GM04504 (cell line): ENCODE measurements at regions not wholly inside any gene's neighbourhood (a gene's known extent, or its start where the extent isn't known, plus 50 kb on each side); places are given as distances from the start of the nearest gene placed in this dataset.

ENCODE experiments used
- DNase-seq: peaks from one replicate; pipeline ENCODE4 v3.0.0-alpha.2; 2012; ENCODE audit warnings: low read depth

DNA sequence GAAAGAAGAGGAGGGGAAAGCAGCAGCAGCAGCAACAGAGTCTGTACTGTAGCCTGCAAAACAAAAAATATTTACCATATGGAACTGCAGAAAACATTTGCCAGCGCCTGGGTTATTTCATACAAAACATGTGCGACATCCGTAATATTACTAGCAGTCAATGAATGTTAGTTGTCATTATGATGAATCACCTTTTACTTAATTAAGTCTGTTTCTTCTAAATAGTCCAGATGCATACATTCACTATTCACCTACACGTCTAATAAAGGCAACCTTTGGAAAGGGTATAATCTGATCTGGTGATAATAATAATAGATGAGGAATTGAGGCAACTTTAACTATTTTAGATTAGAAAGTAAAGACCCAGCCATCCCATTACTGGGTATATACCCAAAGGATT is 426.3 kb upstream of the ST6GAL2 start:
- DNase-seq: no peak

DNA sequence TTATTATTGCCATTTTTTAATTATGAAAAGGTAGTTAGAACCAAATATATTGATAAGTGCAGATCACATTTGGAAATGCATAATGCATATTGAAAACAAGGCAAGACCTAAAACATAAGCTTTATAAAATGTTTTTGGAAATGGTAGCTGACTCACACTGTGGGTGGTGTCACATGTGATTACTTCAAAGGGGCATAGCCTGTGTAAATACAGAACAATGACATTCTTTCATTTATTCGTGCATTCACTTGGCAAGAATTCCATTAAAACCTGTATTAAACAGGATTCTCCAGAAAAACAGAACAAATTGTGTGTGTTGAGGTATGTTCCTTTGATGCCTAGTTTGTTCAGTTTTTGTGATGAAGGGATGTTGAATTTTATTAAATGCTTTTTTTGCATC is 427.3 kb upstream of the ST6GAL2 start:
- no peak for DNase-seq

DNA sequence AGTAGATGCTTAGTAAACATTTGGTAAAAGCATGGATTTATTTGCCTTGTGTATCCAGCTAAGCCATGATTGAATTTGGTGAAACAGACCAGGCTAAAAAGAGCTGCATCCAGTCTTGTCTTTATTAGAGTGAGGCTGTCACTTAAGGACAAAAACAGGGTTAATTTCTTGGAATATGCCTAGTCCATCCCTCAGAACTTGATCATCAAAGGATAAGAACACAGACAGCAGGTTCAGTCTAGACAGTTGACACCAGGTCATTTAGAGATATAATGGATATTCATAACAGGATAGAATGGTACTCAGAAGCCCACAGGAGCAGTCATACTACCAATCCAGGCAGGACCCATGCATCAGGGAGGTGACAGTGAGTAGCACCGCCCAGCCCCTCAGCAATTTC is 434.9 kb upstream of the ST6GAL2 start:
- DNase-seq: no peak

- no peak for DNase-seq
Measured at GRCh38 chr2:107322416-107322815, 436.4 kb upstream of the ST6GAL2 start.

GRCh38 chr2:107323946-107324565 is 438.1 kb upstream of the ST6GAL2 start:
- no peak for DNase-seq

DNA sequence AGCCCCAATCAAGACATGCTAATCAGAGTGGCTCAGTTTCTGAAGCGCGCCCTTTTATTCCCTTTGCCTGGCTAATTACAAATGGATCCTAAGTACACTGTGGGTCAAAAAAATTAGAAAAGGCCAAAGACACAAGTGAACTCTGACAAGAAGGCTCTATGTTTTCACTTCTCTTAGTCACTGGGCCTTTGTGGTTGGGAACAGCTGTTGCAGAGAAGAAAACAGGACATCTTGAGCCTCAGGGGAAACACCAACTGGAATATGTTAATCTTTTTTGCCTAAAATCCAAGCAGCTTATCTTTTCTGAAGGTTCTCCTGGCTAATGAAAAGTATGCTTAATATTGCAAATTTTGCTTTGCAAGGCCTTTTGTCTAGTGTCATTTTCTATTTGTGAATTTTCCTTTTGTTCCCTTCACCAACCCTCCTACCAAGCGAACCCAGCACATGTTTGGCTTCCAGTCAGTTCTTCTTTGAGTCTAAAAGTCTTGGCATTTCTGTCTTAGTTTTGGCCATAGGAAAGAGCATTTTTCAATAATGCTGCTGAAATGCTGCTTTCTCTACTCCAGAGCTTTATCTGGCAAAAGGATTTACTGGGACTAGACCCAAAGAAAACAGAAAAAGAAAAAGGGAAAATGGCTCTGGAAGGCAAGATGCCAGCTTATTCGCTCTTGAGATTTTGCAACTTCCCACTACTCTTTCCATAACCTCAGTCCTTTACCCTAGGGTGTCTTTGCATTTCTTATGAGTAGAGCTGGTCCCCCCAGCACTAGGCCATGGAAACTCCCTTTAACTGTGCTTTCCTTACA is 440.2 kb upstream of the ST6GAL2 start:
- no peak for DNase-seq

GRCh38 chr2:107334306-107334705 is 448.3 kb upstream of the ST6GAL2 start:
- DNase-seq: no peak

GRCh38 chr2:107336526-107336925 is 450.6 kb upstream of the ST6GAL2 start:
- DNase-seq: no peak

DNA sequence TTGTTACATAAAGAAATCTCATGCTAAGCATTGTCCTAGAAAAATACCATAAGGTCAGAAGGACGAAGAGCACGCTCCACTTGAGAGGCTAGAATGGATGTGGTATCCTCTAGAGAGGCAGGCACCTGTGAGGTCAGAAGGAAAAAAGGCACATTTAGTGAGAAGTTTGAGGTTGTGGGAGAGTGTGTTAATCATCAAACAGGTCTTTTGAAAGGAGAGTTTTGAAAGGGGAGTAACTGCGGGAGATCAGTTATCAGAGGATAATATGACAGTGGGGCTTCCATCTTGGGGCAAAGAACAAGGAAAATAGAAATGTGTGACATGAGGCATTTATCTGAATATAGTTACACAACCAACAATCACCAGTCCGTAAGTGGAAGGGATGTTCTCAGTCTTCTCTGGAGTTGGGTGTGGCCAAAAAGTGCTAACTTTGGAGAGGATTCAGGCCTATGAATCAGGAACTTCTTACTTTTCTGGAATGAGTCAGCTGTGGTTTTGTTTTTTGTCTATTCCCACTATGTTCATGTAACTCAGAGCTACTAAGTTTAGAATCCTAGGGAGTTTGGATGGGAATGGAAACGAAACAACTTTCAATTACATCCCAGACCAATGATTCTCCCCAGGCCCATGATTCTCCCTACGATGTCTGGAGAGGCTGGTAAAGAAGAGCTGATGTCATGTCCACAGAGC is 451.4 kb upstream of the ST6GAL2 start:
- DNase-seq: no peak

GRCh38 chr2:107338059-107338458 is 452.1 kb upstream of the ST6GAL2 start:
- no peak for DNase-seq

DNA sequence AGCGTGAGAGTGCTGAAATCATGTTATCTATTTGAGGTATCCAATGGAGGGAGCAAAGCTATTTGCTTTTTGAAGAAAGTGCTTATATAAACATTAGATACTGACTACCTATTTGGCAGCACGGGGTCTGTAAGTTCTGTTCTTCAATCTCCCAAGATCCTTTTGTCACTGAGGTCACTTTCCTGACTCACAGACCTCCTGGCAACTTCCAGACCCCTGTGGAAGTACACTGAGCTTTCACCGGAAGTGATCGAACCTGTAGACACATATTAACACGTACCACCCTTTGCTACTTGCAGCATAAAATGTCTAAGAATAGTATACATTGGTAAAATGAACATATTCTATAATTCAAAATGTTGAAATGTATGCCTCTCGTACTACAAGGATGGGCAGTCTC is 452.6 kb upstream of the ST6GAL2 start:
- DNase-seq: no peak

- DNase-seq: no peak
Measured at GRCh38 chr2:107340955-107341354, 455.0 kb upstream of the ST6GAL2 start.

DNA sequence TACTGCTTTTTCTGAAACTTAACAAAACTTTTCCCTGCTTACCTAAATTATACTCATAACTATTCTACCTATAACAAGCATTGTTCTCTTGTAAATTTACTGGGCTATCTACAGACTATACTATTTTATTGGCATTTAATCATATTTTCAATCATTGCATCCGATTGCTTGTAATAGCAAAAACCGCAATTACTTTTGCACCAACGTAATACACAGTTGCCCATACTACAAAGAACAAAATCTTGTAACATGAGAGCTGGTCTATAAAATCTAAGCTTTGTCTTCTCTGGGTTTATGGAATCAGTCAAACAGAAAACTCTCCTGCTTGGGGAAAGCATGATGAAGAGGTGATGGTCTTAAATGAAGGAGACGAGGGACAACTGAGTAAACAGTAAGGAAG is 463.4 kb upstream of the ST6GAL2 start:
- DNase-seq: no peak

DNA sequence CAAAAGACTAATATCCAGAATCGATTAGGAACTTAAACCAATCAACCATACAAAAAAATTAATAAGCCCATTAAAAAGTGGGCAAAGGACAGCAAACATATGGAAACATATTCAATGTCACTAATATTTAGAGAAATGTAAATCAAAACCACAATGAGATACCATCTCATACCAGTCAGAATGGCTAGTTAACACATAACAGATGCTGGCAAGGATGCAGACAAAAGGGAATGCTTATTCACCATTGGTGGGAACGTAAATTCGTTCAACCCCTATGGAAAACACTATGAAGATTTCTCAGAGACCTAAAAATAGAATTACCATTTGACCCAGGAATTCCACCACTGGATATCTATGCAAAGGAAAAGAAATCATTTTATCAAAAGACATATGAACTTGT is 468.2 kb upstream of the ST6GAL2 start:
- no peak for DNase-seq

GRCh38 chr2:107358362-107358761 is 468.3 kb upstream of the RGPD4 start:
- DNase-seq: no peak

DNA sequence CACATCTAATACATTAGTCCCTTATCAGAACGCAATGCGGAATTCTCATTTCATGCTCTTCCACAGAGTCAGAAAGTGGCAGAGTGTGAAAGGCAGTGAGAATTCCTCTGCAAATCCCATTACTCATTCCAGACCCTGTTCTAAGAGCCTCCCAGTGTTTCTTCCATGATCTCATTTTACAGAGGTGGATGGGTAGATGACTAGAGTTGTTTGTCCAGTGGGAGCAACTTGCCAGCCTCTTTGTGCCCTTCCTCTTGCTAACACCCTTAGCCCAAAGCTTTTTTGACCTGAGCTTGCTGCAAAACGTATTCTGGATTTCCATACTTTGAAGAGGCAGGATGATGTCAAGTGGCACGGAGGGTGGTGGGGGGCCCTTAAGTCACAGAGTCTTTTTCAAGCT is 467.7 kb upstream of the RGPD4 start:
- DNase-seq: no peak

DNA sequence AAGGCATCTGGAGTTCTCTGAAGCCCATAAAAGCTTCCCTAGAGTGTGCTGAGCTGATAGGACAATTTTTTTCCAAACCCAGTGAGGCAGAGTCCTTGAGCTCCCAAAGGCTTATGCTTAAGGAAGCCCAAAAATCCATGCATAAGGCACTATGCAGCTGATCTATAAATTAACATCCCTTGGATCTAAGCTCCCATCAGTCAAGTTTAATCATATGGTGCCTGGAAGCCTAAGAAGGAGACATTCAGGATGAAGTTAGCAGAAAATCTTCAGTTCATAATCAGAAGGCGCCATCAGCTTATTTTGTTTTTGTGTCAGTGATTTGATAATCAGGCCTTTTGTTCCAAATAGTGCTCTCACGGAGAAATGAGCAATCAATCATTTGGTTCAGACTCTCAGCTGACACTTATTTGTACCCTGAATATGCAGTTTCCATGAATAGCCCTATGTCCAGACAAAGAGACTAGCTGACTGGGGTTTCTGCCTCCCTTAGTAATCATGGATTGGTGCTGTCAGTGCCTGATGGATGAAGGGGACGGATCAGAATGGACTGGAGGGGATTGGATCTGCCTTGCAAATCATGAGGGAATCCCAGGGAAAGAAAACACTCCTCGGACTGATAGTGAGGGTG is 464.8 kb upstream of the RGPD4 start:
- no peak for DNase-seq

- no peak for DNase-seq
Measured at GRCh38 chr2:107362993-107363392, 463.7 kb upstream of the RGPD4 start.

DNA sequence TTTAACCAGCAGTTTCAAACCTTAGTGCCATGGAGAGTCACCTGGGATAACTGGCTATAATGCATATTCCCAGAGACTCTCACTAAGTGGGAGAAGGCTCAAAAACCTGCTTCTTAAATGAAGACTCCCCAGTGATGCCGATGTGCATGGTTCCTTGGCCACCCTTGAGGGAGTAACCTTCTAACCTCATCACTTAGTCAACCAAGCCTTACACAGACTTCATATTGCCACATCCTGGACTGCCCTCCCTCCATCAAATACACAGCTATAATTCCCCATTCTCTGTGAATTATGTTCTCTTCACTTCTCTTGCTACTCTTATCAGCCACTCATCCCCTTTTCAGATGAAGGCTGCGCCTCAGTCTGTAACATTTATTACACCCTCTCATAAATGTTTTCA is 462.9 kb upstream of the RGPD4 start:
- no peak for DNase-seq

- no peak for DNase-seq
Measured at GRCh38 chr2:107364361-107364950, 462.2 kb upstream of the RGPD4 start.

DNA sequence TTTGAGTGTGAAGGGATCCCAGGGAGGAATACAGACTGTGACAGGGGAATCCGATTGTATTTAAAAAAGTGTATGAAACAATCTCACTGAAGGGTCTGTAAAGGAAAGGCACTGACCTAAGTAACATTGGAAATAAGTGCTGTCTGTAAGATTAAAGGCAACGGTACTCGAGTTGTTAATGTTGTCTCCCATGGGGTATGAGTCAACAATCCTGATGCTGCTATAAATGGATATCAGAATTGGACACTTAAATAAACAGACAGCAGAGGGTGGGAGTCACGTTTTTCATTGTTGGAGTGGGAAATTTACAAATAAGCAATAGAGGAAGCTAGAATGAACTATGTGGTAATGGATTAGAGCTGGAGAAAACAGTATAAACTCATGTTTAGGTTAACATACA is 452.4 kb upstream of the RGPD4 start:
- DNase-seq: no peak

DNA sequence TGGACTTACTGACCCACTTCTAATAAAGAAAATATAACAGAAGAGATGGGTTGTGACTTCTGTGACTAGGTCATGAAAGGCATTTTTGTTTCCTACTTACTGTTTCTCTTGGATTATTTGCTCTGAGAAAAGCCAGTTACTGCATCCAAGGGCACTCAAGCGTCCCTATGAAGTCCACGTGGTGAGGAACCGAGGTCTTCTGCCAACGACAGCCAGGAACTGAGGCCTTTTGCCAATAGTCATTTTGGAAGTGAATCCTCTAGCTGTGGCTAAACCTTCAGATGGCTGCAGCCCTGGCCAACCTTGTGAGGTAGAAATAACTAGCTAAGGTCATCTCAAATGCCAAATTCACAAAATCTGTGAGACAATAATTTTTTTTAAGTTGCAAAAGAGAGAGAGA is 449.8 kb upstream of the RGPD4 start:
- DNase-seq: no peak

- DNase-seq: no peak
Measured at GRCh38 chr2:107380912-107381311, 445.8 kb upstream of the RGPD4 start.
